Keratinocyte (primary cell): ENCODE measurements at regions not wholly inside any gene's neighbourhood (a gene's known extent, or its start where the extent isn't known, plus 50 kb on each side); places are given as distances from the start of the nearest gene placed in this dataset.

Experiments used
- DNase-seq: peaks from one replicate; pipeline ENCODE4 v3.0.0-alpha.2; 2011; ENCODE audit warnings: low read depth, missing footprints, low spot score
- FAIRE-seq: peaks from 2 replicates; lab custom pipeline; 2011; peaks lifted over from hg19 to GRCh38; lab: Jason Lieb, UNC
- H2AFZ ChIP-seq: 2 replicates; pipeline ENCODE4 v1.6.0; 2012; ENCODE audit warnings: low read length, control low read depth, inconsistent platforms; ENCODE audit not compliant: control insufficient read depth
- H3K27ac ChIP-seq: 2 replicates; pipeline ENCODE4 v1.5.1; 2011; ENCODE audit warnings: low read length; ENCODE audit not compliant: control insufficient read depth, insufficient read depth
- H3K27me3 ChIP-seq: 3 replicates; pipeline ENCODE4 v1.6.0; 2011; ENCODE audit warnings: low read length; ENCODE audit not compliant: control insufficient read depth, insufficient read depth; ENCODE audit errors: extremely low read depth
- H3K36me3 ChIP-seq, 2 experiments: 2 replicates in 1 of 2; 3 replicates in 1 of 2; pipeline ENCODE4 v1.5.1; 2011; ENCODE audit warnings: low read length in 2 of 2, mild to moderate bottlenecking in 1 of 2; ENCODE audit not compliant: control insufficient read depth in 2 of 2, insufficient read depth in 2 of 2; ENCODE audit errors: extremely low read depth in 1 of 2
- H3K4me1 ChIP-seq: 3 replicates; pipeline ENCODE4 v1.5.1; 2011; ENCODE audit warnings: low read length; ENCODE audit not compliant: control insufficient read depth, insufficient read depth; ENCODE audit errors: extremely low read depth
- H3K4me2 ChIP-seq: 3 replicates; pipeline ENCODE4 v1.6.0; 2011; ENCODE audit warnings: low read depth, low read length; ENCODE audit not compliant: control insufficient read depth, insufficient read depth; ENCODE audit errors: extremely low read depth
- H3K4me3 ChIP-seq, 3 experiments: fragments of 200-600 bp in 1 of 3; sonication (generic) in 1 of 3; 2 replicates in 2 of 3; 3 replicates in 1 of 3; pipeline ENCODE4 v1.5.1; 2011 to 2016; ENCODE audit warnings: low read length in 3 of 3, mild to moderate bottlenecking in 3 of 3, control low read depth in 2 of 3, inconsistent platforms in 1 of 3, low read depth in 1 of 3, mixed read lengths in 1 of 3, mixed run types in 1 of 3, moderate library complexity in 1 of 3; ENCODE audit not compliant: control insufficient read depth in 2 of 3, insufficient read depth in 2 of 3; ENCODE audit errors: extremely low read depth in 1 of 3
- H3K79me2 ChIP-seq: 2 replicates; pipeline ENCODE4 v1.6.0; 2012; ENCODE audit warnings: low read length; ENCODE audit not compliant: control insufficient read depth, insufficient read depth
- H3K9ac ChIP-seq: 3 replicates; pipeline ENCODE4 v1.6.0; 2011; ENCODE audit warnings: low read length; ENCODE audit not compliant: control insufficient read depth, insufficient read depth; ENCODE audit errors: extremely low read depth
- H3K9me1 ChIP-seq: 3 replicates; pipeline ENCODE4 v1.6.0; 2011; ENCODE audit warnings: low read length; ENCODE audit not compliant: control insufficient read depth, insufficient read depth; ENCODE audit errors: extremely low read depth
- H3K9me3 ChIP-seq: 2 replicates; pipeline ENCODE4 v1.5.1; 2012; ENCODE audit warnings: low read depth, low read length; ENCODE audit not compliant: control insufficient read depth
- H4K20me1 ChIP-seq: 3 replicates; pipeline ENCODE4 v1.6.0; 2011; ENCODE audit warnings: low read length; ENCODE audit not compliant: control insufficient read depth, insufficient read depth; ENCODE audit errors: extremely low read depth
- CTCF ChIP-seq, 3 experiments: IDR thresholded peaks in 1 of 3; conservative IDR thresholded peaks in 1 of 3; optimal IDR thresholded peaks in 1 of 3; 2 replicates in 2 of 3; 3 replicates in 1 of 3; pipeline versions ENCODE3 to v1.5.1; 2011; ENCODE audit warnings: low read length in 3 of 3, mild to moderate bottlenecking in 3 of 3, moderate library complexity in 2 of 3, control low read depth in 1 of 3, inconsistent platforms in 1 of 3; ENCODE audit not compliant: insufficient read depth in 2 of 3; ENCODE audit errors: extremely low read depth in 1 of 3
- EZH2 ChIP-seq: IDR thresholded peaks from one replicate; pipeline ENCODE4 v1.6.1; 2012; ENCODE audit warnings: inconsistent platforms, mild to moderate bottlenecking, low read length, moderate library complexity
- dilution Hi-C: fragments of 300-500 bp; cut with MboI; formaldehyde crosslinking; loops from one replicate; pipeline ENCODE4 v1.7.0; 2020; ENCODE audit warnings: low sequenced_read_pairs; ENCODE audit not compliant: extremely low pct_ligation_motif_present

GRCh38 chr6:67606906-67607828 lies 1027.9 kb upstream of the ADGRB3 start:
- Histone ChIP-seq H3K9ac (no peak overlapping the region), H3K36me3 (no peaks in the 10 kb centered on the region), H3K4me3 (no peak overlapping the region), H3K4me2 (no peak overlapping the region), H3K4me1 (no peaks in the 10 kb centered on the region), H3K9me3 (no peaks in the 10 kb centered on the region), H4K20me1 (no peaks in the 10 kb centered on the region), H3K27ac (no peak overlapping the region), H3K79me2 (no peaks in the 10 kb centered on the region), H3K9me1 (no peaks in the 10 kb centered on the region), H3K27me3 (no peaks in the 10 kb centered on the region), H2AFZ (no peak overlapping the region)
- no peak for TF ChIP-seq EZH2
- TF ChIP-seq CTCF (optimal IDR thresholded peaks at IDR 0.05 in 1 of 3, IDR thresholded peaks at IDR 0.05 in 1 of 3, conservative IDR thresholded peaks at IDR 0.05 in 1 of 3; ENCODE audit: extremely low read depth in 1 of 3, insufficient read depth in 2 of 3, low read length in 3 of 3), result no peak
- dilution Hi-C loops, result no loop called here
- DNase-seq, result no peak
- no peak for FAIRE-seq

- dilution Hi-C loops, result no loop called here
- Histone ChIP-seq H3K4me2 (no peak overlapping the region), H3K9ac (no peak overlapping the region), H3K4me3 (no peak overlapping the region), H3K27ac (no peak overlapping the region), H3K9me3 (no peaks in the 10 kb centered on the region), H4K20me1 (no peaks in the 10 kb centered on the region), H3K79me2 (no peaks in the 10 kb centered on the region), H3K36me3 (no peaks in the 10 kb centered on the region), H3K4me1 (no peaks in the 10 kb centered on the region), H3K9me1 (no peaks in the 10 kb centered on the region), H3K27me3 (no peaks in the 10 kb centered on the region), H2AFZ (no peak overlapping the region)
- no peak for FAIRE-seq
- DNase-seq, result no peak
- TF ChIP-seq EZH2 (no peak), CTCF (optimal IDR thresholded peaks at IDR 0.05 in 1 of 3, IDR thresholded peaks at IDR 0.05 in 1 of 3, conservative IDR thresholded peaks at IDR 0.05 in 1 of 3; ENCODE audit: extremely low read depth in 1 of 3, insufficient read depth in 2 of 3, low read length in 3 of 3) (no peak)
Measured at GRCh38 chr6:67594366-67594765, 1040.7 kb upstream of the ADGRB3 start.
